ENCODE measurements at regions not wholly inside any gene's neighbourhood (a gene's known extent, or its start where the extent isn't known, plus 50 kb on each side); places are given as distances from the start of the nearest gene placed in this dataset.

- TF ChIP-seq ZNF654 (tag by site-specific recombination; IDR thresholded peaks at IDR 0.05; ENCODE audit: low read depth) (no peak), ZBTB48 (tag by site-specific recombination; IDR thresholded peaks at IDR 0.05) (no peak), ZNF221 (tag by site-specific recombination; IDR thresholded peaks at IDR 0.05; ENCODE audit: borderline replicate concordance) (no peak), ZFHX2 (tag by site-specific recombination; conservative IDR thresholded peaks at IDR 0.05) (no peak), ZNF292 (tag by site-specific recombination; IDR thresholded peaks at IDR 0.05; ENCODE audit: borderline replicate concordance, low read depth) (no peak), ZIC2 (tag by site-specific recombination; IDR thresholded peaks at IDR 0.05) (no peak), ZNF335 (tag by site-specific recombination; conservative IDR thresholded peaks at IDR 0.05) (no peak), ZNF169 (tag by site-specific recombination; IDR thresholded peaks at IDR 0.05) (no peak), ZFP69B (tag by site-specific recombination; IDR thresholded peaks at IDR 0.05) (no peak)
- Histone ChIP-seq H3K9me3 (ENCODE audit: control insufficient read depth, insufficient read depth, low read depth, low read length) (no peaks in the 10 kb centered on the region), H3K4me3 (ENCODE audit: low read depth, low read length) (no peak overlapping the region), H3K36me3 (ENCODE audit: control insufficient read depth in 2 of 2, insufficient read depth in 1 of 2, low read length in 2 of 2) (no peaks in the 10 kb centered on the region), H3K4me1 (ENCODE audit: control insufficient read depth, insufficient read depth, low read length) (no peaks in the 10 kb centered on the region), H3K27ac (ENCODE audit: extremely low read depth, low read depth, low read length) (no peak overlapping the region)
- ChIA-PET CTCF (no interaction called here), POLR2A (no interaction called here)
Measured at GRCh38 chr13:90974249-90974975, 373.1 kb upstream of the MIR17HG start.

GRCh38 chr13:90979059-90979458 lies 368.4 kb upstream of the MIR17HG start:
- no peak overlapping the region for H3K4me3 ChIP-seq (ENCODE audit: low read depth, low read length)
- POLR2A ChIA-PET, result no interaction called here
- no peaks in the 10 kb centered on the region for H3K9me3 ChIP-seq (ENCODE audit: control insufficient read depth, insufficient read depth, low read depth, low read length)
- CTCF ChIA-PET, result no interaction called here
- no peak for TF ChIP-seq ZNF785 (tag by site-specific recombination; IDR thresholded peaks at IDR 0.05)
- TF ChIP-seq, protein P1, sequence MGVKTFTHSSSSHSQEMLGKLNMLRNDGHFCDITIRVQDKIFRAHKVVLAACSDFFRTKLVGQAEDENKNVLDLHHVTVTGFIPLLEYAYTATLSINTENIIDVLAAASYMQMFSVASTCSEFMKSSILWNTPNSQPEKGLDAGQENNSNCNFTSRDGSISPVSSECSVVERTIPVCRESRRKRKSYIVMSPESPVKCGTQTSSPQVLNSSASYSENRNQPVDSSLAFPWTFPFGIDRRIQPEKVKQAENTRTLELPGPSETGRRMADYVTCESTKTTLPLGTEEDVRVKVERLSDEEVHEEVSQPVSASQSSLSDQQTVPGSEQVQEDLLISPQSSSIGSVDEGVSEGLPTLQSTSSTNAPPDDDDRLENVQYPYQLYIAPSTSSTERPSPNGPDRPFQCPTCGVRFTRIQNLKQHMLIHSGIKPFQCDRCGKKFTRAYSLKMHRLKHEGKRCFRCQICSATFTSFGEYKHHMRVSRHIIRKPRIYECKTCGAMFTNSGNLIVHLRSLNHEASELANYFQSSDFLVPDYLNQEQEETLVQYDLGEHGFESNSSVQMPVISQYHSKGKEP (tag by site-specific recombination; IDR thresholded peaks at IDR 0.05), result no peak
- no peak for TF ChIP-seq ZNF670 (tag by site-specific recombination; IDR thresholded peaks at IDR 0.05; ENCODE audit: low read depth)
- TF ChIP-seq ZNF2 (tag by site-specific recombination; IDR thresholded peaks at IDR 0.05), result no peak
- TF ChIP-seq ZNF654 (tag by site-specific recombination; IDR thresholded peaks at IDR 0.05; ENCODE audit: low read depth), result no peak
- no peak for TF ChIP-seq KLF7 (tag by site-specific recombination; IDR thresholded peaks at IDR 0.05; ENCODE audit: borderline replicate concordance)
- TF ChIP-seq, protein P2, sequence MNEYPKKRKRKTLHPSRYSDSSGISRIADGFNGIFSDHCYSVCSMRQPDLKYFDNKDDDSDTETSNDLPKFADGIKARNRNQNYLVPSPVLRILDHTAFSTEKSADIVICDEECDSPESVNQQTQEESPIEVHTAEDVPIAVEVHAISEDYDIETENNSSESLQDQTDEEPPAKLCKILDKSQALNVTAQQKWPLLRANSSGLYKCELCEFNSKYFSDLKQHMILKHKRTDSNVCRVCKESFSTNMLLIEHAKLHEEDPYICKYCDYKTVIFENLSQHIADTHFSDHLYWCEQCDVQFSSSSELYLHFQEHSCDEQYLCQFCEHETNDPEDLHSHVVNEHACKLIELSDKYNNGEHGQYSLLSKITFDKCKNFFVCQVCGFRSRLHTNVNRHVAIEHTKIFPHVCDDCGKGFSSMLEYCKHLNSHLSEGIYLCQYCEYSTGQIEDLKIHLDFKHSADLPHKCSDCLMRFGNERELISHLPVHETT (tag by site-specific recombination; IDR thresholded peaks at IDR 0.05), result no peak
- no peak for TF ChIP-seq PRDM10 (tag by site-specific recombination; IDR thresholded peaks at IDR 0.05)
- TF ChIP-seq ZNF473 (tag by site-specific recombination; IDR thresholded peaks at IDR 0.05), result no peak
- TF ChIP-seq, protein P3, sequence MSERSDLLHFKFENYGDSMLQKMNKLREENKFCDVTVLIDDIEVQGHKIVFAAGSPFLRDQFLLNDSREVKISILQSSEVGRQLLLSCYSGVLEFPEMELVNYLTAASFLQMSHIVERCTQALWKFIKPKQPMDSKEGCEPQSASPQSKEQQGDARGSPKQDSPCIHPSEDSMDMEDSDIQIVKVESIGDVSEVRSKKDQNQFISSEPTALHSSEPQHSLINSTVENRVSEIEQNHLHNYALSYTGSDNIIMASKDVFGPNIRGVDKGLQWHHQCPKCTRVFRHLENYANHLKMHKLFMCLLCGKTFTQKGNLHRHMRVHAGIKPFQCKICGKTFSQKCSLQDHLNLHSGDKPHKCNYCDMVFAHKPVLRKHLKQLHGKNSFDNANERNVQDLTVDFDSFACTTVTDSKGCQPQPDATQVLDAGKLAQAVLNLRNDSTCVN (tag by site-specific recombination; optimal IDR thresholded peaks at IDR 0.05), result no peak
- H3K4me1 ChIP-seq (ENCODE audit: control insufficient read depth, insufficient read depth, low read length), result no peaks in the 10 kb centered on the region
- H3K27ac ChIP-seq (ENCODE audit: extremely low read depth, low read depth, low read length), result no peak overlapping the region
- no peaks in the 10 kb centered on the region for H3K36me3 ChIP-seq (ENCODE audit: control insufficient read depth in 2 of 2, insufficient read depth in 1 of 2, low read length in 2 of 2)

Data from HEK293 (cell line).